Parathyroid adenoma (tissue), 2 donors: ENCODE measurements at regions not wholly inside any gene's neighbourhood (a gene's known extent, or its start where the extent isn't known, plus 50 kb on each side); places are given as distances from the start of the nearest gene placed in this dataset.

Source experiments
- H2AFZ ChIP-seq: fragments of 300-600 bp; sonication (generic); one replicate; pipeline ENCODE4 v1.7.0; 2017; ENCODE audit warnings: antibody characterized with exemption, mild to moderate bottlenecking
- H3K27ac ChIP-seq: fragments of 300-600 bp; sonication (generic); one replicate; pipeline ENCODE4 v1.7.0; 2017
- H3K27me3 ChIP-seq: fragments of 300-600 bp; sonication (generic); one replicate; pipeline ENCODE4 v1.7.0; 2017; ENCODE audit warnings: low read length; ENCODE audit not compliant: control insufficient read depth, insufficient read depth
- H3K36me3 ChIP-seq: fragments of 300-600 bp; sonication (generic); one replicate; pipeline ENCODE4 v1.7.0; 2017; ENCODE audit warnings: low read length; ENCODE audit not compliant: control insufficient read depth, insufficient read depth
- H3K4me1 ChIP-seq: fragments of 300-600 bp; sonication (generic); one replicate; pipeline ENCODE4 v1.7.0; 2017; ENCODE audit warnings: control low read depth
- H3K4me2 ChIP-seq: fragments of 300-600 bp; sonication (generic); one replicate; pipeline ENCODE4 v1.7.0; 2017; ENCODE audit warnings: low read length
- H3K4me3 ChIP-seq: fragments of 300-600 bp; sonication (generic); one replicate; pipeline ENCODE4 v1.7.0; 2017; ENCODE audit warnings: low read depth, low read length
- H3K79me2 ChIP-seq: fragments of 300-600 bp; sonication (generic); one replicate; pipeline ENCODE4 v1.7.0; 2017; ENCODE audit warnings: control low read depth
- H3K9ac ChIP-seq: fragments of 300-600 bp; sonication (generic); one replicate; pipeline ENCODE4 v1.7.0; 2017; ENCODE audit warnings: mild to moderate bottlenecking
- H3K9me3 ChIP-seq: fragments of 300-600 bp; sonication (generic); one replicate; pipeline ENCODE4 v1.7.0; 2017; ENCODE audit warnings: low read length; ENCODE audit not compliant: control insufficient read depth
- TF ChIP-seq, protein P1 (sequence below): fragments of 300-600 bp; sonication (generic); IDR thresholded peaks from one replicate; pipeline ENCODE4 v1.7.0; 2017; ENCODE audit warnings: antibody characterized with exemption, mild to moderate bottlenecking
- donor health status: primary hyperparathyroidism.

DNA sequence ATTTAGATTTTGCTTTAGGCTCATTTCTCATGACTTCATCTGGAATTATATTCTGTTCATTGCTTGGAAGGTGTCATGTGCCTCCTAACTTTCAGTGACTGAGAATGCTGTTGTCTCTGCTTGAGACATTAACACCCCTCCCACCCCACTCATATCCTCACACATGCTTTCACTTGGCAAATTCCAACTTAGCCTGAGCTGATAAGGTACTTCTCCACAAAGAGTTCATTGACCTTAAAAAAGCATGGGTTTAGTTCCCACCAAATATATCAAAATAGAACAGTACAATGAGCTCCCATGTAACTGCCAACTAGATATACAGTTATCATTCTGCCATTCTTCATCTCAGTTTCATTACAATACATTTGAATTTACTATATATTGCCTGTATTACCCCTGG is 576.5 kb upstream of the ADGRL2 start:
- no peaks in the 10 kb centered on the region for H3K36me3 ChIP-seq
- no peaks in the 10 kb centered on the region for H3K9me3 ChIP-seq
- H2AFZ ChIP-seq, result no peak overlapping the region
- no peaks in the 10 kb centered on the region for H3K27me3 ChIP-seq
- H3K79me2 ChIP-seq, result no peaks in the 10 kb centered on the region
- H3K4me2 ChIP-seq, result no peak overlapping the region
- TF ChIP-seq, protein P1, sequence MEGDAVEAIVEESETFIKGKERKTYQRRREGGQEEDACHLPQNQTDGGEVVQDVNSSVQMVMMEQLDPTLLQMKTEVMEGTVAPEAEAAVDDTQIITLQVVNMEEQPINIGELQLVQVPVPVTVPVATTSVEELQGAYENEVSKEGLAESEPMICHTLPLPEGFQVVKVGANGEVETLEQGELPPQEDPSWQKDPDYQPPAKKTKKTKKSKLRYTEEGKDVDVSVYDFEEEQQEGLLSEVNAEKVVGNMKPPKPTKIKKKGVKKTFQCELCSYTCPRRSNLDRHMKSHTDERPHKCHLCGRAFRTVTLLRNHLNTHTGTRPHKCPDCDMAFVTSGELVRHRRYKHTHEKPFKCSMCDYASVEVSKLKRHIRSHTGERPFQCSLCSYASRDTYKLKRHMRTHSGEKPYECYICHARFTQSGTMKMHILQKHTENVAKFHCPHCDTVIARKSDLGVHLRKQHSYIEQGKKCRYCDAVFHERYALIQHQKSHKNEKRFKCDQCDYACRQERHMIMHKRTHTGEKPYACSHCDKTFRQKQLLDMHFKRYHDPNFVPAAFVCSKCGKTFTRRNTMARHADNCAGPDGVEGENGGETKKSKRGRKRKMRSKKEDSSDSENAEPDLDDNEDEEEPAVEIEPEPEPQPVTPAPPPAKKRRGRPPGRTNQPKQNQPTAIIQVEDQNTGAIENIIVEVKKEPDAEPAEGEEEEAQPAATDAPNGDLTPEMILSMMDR, result no peak
- H3K27ac ChIP-seq, result no peak overlapping the region
- H3K4me1 ChIP-seq, result no peaks in the 10 kb centered on the region
- no peak overlapping the region for H3K4me3 ChIP-seq
- H3K9ac ChIP-seq, result no peak overlapping the region

DNA sequence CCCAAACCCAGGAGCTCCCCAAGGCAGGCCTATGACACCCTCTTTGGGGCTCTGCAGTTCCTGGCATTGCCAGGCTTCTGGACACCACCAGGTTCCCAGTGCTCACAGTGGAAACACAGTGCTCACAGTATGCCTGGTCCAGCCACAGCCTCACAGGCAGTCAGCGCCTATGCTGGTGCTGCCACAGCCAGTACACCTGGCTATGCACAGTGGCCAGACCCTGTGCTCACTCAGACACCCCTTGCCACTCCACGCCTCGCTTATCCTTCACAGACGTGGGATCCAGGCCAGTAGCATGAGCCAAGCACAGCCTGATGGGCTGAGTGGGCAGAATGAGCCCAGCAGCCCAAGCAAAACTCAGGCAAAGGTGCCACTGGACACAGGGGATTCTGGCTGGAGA is 579.2 kb upstream of the ADGRL2 start:
- Histone ChIP-seq H3K79me2 (no peaks in the 10 kb centered on the region), H3K4me2 (no peak overlapping the region), H3K36me3 (no peaks in the 10 kb centered on the region), H2AFZ (no peak overlapping the region), H3K9me3 (no peaks in the 10 kb centered on the region), H3K4me3 (no peak overlapping the region), H3K27ac (no peak overlapping the region), H3K4me1 (no peaks in the 10 kb centered on the region), H3K27me3 (no peaks in the 10 kb centered on the region), H3K9ac (no peak overlapping the region)
- TF ChIP-seq, protein P1, result no peak

DNA sequence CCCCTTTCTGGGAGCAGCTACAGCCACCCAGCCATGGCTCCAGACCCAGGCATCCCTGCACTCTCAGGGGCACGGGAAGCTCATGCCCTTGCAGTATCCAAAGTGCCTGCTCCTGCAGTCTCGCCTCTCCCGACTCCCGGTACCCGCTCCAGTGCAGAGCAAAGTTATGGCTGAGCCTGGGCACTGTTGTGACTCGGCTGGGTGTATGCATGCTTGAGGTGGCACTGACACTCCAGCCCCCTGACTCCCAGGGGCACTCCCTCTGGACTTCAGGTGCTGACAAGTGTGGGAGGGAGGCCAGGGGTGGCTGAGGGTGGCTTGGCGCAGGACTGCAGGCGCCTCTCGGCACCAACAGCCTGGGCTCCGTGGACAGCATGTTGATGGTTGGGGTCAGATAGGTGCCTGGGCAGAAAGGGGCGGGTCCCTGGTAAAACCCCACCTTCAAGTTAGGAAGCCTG is 580.1 kb upstream of the ADGRL2 start:
- Histone ChIP-seq H3K36me3 (no peaks in the 10 kb centered on the region), H2AFZ (no peak overlapping the region), H3K27ac (no peak overlapping the region), H3K79me2 (no peaks in the 10 kb centered on the region), H3K4me1 (no peaks in the 10 kb centered on the region), H3K27me3 (no peaks in the 10 kb centered on the region), H3K4me3 (no peak overlapping the region), H3K9ac (no peak overlapping the region), H3K4me2 (no peak overlapping the region), H3K9me3 (no peaks in the 10 kb centered on the region)
- TF ChIP-seq, protein P1, result no peak

DNA sequence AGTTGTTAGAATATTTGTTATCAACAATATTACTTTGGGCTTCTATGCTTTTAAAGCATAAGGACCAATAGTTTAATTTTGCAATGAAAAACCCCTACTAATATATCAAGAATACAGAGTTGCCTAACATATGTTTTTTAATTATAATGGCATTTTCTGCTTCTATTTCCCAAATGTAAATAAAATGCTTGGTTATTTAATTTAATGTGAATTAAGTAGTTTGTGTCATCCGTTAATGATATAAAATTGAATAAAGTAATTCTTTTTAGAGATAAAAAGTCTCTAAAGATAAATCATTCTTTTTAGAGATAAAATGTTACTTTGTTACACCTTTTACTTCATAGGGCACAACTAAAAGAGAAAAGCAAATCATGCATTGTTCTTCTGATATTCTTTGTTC is 583.7 kb upstream of the ADGRL2 start:
- Histone ChIP-seq H3K9me3 (no peaks in the 10 kb centered on the region), H3K9ac (no peak overlapping the region), H3K79me2 (no peaks in the 10 kb centered on the region), H3K36me3 (no peaks in the 10 kb centered on the region), H3K27ac (no peak overlapping the region), H3K27me3 (no peaks in the 10 kb centered on the region), H2AFZ (no peak overlapping the region), H3K4me1 (no peaks in the 10 kb centered on the region), H3K4me2 (no peak overlapping the region), H3K4me3 (no peak overlapping the region)
- TF ChIP-seq, protein P1, result no peak

DNA sequence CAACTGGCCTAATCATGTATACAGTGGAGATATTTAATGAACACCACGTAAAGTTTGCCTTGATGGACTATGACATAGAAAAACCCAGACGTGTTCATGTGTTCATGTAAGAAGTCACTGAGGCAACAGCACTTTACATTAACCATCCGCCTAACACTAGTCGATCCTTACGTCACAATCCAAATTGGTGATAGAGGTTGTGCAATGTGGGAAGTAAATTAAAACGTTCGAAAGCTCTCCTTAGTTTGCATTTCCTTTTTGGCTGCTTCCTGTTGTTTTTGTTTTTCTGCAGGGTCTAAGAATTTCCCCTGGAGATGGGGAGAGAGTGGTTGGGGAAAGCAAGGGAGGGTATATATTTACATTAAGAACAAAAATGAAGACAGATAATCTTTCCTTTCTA is 587.5 kb upstream of the ADGRL2 start:
- TF ChIP-seq, protein P1, result no peak
- no peaks in the 10 kb centered on the region for H3K79me2 ChIP-seq
- H2AFZ ChIP-seq, result no peak overlapping the region
- H3K36me3 ChIP-seq, result no peaks in the 10 kb centered on the region
- no peak overlapping the region for H3K4me2 ChIP-seq
- H3K9ac ChIP-seq, result no peak overlapping the region
- no peaks in the 10 kb centered on the region for H3K4me1 ChIP-seq
- no peak overlapping the region for H3K27ac ChIP-seq
- no peak overlapping the region for H3K4me3 ChIP-seq
- no peaks in the 10 kb centered on the region for H3K9me3 ChIP-seq
- no peaks in the 10 kb centered on the region for H3K27me3 ChIP-seq
